HG02981 (cell line): ENCODE measurements at regions not wholly inside any gene's neighbourhood (a gene's known extent, or its start where the extent isn't known, plus 50 kb on each side); places are given as distances from the start of the nearest gene placed in this dataset.

Experiments
- ATAC-seq: cut with Tn5 transposase; IDR thresholded peaks from one replicate; pipeline ENCODE4 v1.9.1; 2021; ENCODE audit warnings: mild to moderate bottlenecking, moderate library complexity; ENCODE audit not compliant: unreplicated experiment

GRCh38 chr21:26659182-26659581 lies 86.1 kb upstream of the CYYR1 start:
- ATAC-seq, result no peak

DNA sequence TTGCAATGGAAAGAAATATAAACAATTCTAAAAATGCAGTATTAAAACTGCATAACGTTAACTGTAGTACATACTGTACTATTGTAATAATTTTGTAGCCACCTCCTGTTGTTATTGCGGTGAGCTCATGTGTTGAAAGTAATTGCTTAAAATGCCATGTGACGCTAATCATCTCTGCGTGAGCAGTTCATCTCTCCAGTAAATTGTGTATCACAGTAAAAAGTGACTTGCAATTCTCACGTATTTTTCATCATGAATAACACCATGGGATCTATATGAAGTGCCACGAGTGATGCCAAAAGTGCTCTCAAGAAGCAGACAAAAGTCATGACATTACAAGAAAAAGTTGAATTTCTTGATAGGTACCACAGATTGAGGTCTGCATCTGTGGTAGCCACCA lies 82.4 kb upstream of the CYYR1 start:
- ATAC-seq, result no peak

DNA sequence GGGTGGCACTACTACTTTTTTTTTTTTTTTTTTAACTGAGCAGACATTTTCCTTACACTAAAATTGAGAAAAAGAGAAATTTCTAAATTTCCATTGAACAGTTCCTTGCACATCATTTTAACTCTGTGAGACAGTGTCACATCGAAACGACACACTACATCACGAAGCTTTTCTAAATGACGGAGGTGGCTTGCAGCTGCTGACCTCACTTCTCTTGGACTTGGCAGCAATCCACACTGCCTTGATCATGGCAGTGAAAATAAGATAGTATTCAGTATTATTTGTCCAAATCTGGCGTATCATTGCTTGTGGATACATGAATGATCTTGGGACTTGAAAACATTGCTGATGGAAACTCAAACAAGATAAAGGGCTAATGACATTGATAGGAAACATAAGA lies 80.3 kb upstream of the CYYR1 start:
- ATAC-seq, result no peak

DNA sequence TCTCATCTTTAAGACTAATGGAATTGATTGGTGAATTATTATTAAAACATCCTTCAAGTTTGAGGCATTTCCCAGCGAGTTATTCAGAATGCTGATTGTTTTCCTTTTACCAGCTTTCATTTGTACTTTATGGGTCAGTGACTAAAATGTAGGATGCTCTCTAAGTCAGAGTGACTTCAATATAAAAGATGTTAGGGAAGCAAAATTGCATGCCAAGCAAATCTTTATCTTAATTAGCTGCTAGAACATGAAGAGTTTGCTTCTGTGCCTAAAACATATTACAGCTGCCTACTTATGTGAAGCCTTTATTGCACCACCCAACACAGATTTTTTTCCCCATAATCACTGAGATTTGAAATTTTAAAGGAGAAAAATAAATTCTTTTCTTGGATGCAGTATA lies 79.8 kb upstream of the CYYR1 start:
- no peak for ATAC-seq

GRCh38 chr21:26641062-26641461 lies 68.0 kb upstream of the CYYR1 start:
- no peak for ATAC-seq

DNA sequence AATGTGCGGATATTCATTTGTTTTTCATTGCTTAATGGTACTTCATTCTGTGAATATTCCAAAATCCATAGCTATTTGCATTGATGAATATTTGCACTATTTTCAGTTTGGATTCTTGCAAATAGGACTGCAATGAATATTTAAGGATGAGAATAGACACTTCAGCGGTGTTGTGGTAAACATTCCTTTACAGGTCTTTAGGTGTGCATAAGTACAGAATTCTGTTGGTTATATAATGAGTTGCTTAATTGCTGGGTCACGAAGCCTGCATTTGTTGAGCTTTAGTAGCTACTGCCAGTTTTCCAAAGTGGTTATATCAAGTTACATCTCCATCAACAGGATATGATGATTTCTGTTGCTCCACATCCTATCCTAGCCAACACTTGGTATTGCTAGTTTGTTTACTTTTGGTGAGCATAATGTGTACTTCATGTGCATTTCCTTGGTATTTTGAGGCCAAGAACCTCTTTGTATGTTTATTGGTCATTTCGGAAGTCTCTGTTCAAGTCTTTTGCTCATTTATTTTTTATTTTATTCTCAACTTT lies 64.2 kb upstream of the CYYR1 start:
- no peak for ATAC-seq

DNA sequence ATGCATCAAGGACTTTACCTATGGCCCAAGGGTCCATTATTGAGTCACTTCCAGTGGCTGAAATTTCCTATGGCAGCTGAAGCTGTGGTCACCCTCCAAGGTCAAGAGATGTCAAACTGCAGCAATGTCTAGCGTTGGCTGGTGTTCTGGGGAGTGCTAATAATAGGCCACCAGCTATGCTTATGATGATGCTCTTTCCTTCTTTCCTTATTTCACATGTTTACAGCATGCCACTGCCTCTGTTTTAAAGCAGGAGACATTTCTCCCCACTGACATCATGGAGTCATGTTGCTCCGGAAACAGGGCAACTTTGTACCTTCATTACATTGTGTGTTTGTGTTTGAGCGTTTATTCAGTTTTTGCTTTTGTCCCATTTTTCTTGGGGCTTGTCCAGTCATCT lies 62.6 kb upstream of the CYYR1 start:
- no peak for ATAC-seq

- ATAC-seq, result no peak
Observed at GRCh38 chr21:26632691-26633090, 59.6 kb upstream of the CYYR1 start.

- no peak for ATAC-seq
Observed at GRCh38 chr21:26626187-26626586, 53.1 kb upstream of the CYYR1 start.

GRCh38 chr21:26624983-26625519 lies 52.0 kb upstream of the CYYR1 start:
- no peak for ATAC-seq
